ENCODE measurements at regions not wholly inside any gene's neighbourhood (a gene's known extent, or its start where the extent isn't known, plus 50 kb on each side); places are given as distances from the start of the nearest gene placed in this dataset.

DNA sequence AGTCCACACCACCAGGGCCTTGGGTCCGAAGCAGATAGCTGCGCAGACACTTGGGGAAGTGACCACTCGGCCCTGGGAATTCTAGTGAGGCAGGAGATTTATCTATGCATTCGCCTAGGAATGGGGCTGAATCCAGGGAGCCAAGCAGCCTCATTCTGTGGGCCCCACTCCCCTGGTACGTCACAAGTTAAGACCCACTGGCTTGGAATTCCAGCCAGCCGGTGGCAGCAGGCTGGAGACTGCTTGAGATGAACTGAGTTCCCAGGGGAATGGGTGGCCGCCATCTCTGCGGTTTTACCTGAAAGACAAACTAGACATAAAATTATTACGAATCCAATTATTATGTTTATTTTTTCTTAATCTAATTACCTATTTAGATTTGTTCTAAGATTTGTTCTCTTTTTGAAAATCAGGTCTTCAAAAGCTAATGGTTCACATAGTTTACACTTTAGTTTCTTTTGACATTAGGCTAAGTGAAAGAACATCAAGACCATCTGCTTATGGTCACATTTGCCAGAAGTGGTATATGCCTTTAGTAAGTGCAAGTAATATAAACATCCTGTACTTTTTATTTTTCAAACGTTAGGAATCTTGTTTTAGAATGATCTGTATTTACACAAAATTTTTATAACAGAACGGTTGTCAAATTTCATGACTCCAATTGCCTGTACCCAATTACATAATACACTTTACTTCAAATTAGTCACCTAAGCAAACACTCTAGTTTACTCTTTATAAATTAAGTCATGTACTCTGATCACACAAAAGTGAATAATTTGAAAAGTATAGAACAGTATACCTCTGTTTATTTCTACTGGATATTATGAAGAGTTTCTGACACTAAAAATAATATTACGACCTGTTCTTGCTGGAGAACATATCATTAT lies 74.4 kb downstream of the SLITRK6 start:
- H3K79me2 ChIP-seq (ENCODE audit: insufficient read depth, low read length) = no peaks in the 10 kb centered on the region
- H3K9ac ChIP-seq (ENCODE audit: low read depth, low read length, poor library complexity, severe bottlenecking) = no peak overlapping the region
- H3K27me3 ChIP-seq (ENCODE audit: insufficient read depth, low read length, poor library complexity, severe bottlenecking) = no peaks in the 10 kb centered on the region
- H3F3A ChIP-seq (ENCODE audit: low read depth) = no peaks in the 10 kb centered on the region
- TF ChIP-seq EZH2phosphoT487 (IDR thresholded peaks at IDR 0.05; ENCODE audit: borderline replicate concordance) = no peak
- TF ChIP-seq, protein P1, sequence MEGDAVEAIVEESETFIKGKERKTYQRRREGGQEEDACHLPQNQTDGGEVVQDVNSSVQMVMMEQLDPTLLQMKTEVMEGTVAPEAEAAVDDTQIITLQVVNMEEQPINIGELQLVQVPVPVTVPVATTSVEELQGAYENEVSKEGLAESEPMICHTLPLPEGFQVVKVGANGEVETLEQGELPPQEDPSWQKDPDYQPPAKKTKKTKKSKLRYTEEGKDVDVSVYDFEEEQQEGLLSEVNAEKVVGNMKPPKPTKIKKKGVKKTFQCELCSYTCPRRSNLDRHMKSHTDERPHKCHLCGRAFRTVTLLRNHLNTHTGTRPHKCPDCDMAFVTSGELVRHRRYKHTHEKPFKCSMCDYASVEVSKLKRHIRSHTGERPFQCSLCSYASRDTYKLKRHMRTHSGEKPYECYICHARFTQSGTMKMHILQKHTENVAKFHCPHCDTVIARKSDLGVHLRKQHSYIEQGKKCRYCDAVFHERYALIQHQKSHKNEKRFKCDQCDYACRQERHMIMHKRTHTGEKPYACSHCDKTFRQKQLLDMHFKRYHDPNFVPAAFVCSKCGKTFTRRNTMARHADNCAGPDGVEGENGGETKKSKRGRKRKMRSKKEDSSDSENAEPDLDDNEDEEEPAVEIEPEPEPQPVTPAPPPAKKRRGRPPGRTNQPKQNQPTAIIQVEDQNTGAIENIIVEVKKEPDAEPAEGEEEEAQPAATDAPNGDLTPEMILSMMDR (conservative IDR thresholded peaks at IDR 0.05; ENCODE audit: low read length) = no peak
- H2AFZ ChIP-seq (ENCODE audit: low read length) = no peak overlapping the region
- H3K4me2 ChIP-seq (ENCODE audit: low read depth, low read length, poor library complexity, severe bottlenecking) = no peak overlapping the region
- no peaks in the 10 kb centered on the region for H3K36me3 ChIP-seq (ENCODE audit: insufficient read depth, low read length)
- no peaks in the 10 kb centered on the region for H3K9me3 ChIP-seq (ENCODE audit: insufficient read depth, low read depth, low read length)
- no peaks in the 10 kb centered on the region for H4K20me1 ChIP-seq (ENCODE audit: insufficient read depth, low read length, poor library complexity, severe bottlenecking)
- H3K4me3 ChIP-seq (ENCODE audit: low read length, poor library complexity, severe bottlenecking) = no peak overlapping the region
- H3K4me1 ChIP-seq (ENCODE audit: insufficient read depth, low read length, poor library complexity, severe bottlenecking) = no peaks in the 10 kb centered on the region
- H3K9me2 ChIP-seq (replicated peaks; ENCODE audit: low read depth, low read length) = no peaks in the 10 kb centered on the region

DNA sequence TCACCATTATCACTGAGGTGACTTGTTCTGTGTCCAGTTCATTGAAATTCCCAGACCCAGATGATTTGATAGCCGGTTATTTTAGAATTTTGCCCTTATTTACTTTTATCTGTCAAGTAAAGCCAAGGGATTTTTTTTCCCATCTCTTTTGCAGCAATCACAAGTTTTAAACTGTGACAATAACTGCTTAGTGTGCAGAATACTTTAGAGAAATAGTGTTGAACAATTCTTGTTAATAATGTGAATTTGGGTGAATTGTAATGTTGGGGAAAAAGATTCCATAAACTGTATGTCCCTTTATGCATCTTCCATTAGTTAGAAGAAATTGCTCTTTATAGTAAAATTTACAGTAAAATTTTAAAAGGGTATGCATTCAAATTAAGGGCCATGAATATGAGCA lies 79.5 kb downstream of the SLITRK6 start:
- Histone ChIP-seq H3K9ac (ENCODE audit: low read depth, low read length, poor library complexity, severe bottlenecking) (no peak overlapping the region), H3F3A (ENCODE audit: low read depth) (no peaks in the 10 kb centered on the region), H3K27me3 (ENCODE audit: insufficient read depth, low read length, poor library complexity, severe bottlenecking) (no peaks in the 10 kb centered on the region), H3K9me2 (replicated peaks; ENCODE audit: low read depth, low read length) (no peaks in the 10 kb centered on the region), H2AFZ (ENCODE audit: low read length) (no peak overlapping the region), H3K4me1 (ENCODE audit: insufficient read depth, low read length, poor library complexity, severe bottlenecking) (no peaks in the 10 kb centered on the region), H3K79me2 (ENCODE audit: insufficient read depth, low read length) (no peaks in the 10 kb centered on the region), H3K4me2 (ENCODE audit: low read depth, low read length, poor library complexity, severe bottlenecking) (no peak overlapping the region), H3K36me3 (ENCODE audit: insufficient read depth, low read length) (no peaks in the 10 kb centered on the region), H4K20me1 (ENCODE audit: insufficient read depth, low read length, poor library complexity, severe bottlenecking) (no peaks in the 10 kb centered on the region), H3K9me3 (ENCODE audit: insufficient read depth, low read depth, low read length) (no peaks in the 10 kb centered on the region), H3K4me3 (ENCODE audit: low read length, poor library complexity, severe bottlenecking) (no peak overlapping the region)
- TF ChIP-seq, protein P1 (conservative IDR thresholded peaks at IDR 0.05; ENCODE audit: low read length) = no peak
- TF ChIP-seq EZH2phosphoT487 (IDR thresholded peaks at IDR 0.05; ENCODE audit: borderline replicate concordance) = no peak

DNA sequence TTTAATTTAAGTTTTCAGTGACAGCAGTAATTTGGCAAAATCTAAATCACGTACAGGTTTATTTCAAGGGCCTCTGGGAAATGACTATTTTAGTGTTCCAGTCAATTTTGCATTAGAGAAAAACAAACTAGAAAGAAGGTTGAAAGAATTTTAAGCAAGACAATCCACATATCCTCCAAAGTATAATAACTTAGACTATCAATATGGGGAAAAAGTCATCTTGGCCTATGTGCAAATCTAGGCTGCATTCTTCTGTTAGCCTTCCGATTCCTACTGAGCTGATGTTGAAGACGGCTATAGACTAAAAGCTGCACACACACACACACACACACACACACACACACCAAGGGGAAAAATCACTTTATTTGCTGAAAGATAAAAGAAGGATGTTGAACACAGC lies 81.3 kb downstream of the SLITRK6 start:
- H3K27me3 ChIP-seq (ENCODE audit: insufficient read depth, low read length, poor library complexity, severe bottlenecking) = no peaks in the 10 kb centered on the region
- no peaks in the 10 kb centered on the region for H4K20me1 ChIP-seq (ENCODE audit: insufficient read depth, low read length, poor library complexity, severe bottlenecking)
- no peak overlapping the region for H3K9ac ChIP-seq (ENCODE audit: low read depth, low read length, poor library complexity, severe bottlenecking)
- no peak overlapping the region for H3K4me2 ChIP-seq (ENCODE audit: low read depth, low read length, poor library complexity, severe bottlenecking)
- H2AFZ ChIP-seq (ENCODE audit: low read length) = no peak overlapping the region
- no peaks in the 10 kb centered on the region for H3K9me2 ChIP-seq (replicated peaks; ENCODE audit: low read depth, low read length)
- TF ChIP-seq, protein P1 (conservative IDR thresholded peaks at IDR 0.05; ENCODE audit: low read length) = no peak
- no peak for TF ChIP-seq EZH2phosphoT487 (IDR thresholded peaks at IDR 0.05; ENCODE audit: borderline replicate concordance)
- no peaks in the 10 kb centered on the region for H3K36me3 ChIP-seq (ENCODE audit: insufficient read depth, low read length)
- H3K4me3 ChIP-seq (ENCODE audit: low read length, poor library complexity, severe bottlenecking) = no peak overlapping the region
- no peaks in the 10 kb centered on the region for H3K9me3 ChIP-seq (ENCODE audit: insufficient read depth, low read depth, low read length)
- no peaks in the 10 kb centered on the region for H3K4me1 ChIP-seq (ENCODE audit: insufficient read depth, low read length, poor library complexity, severe bottlenecking)
- no peaks in the 10 kb centered on the region for H3F3A ChIP-seq (ENCODE audit: low read depth)
- no peaks in the 10 kb centered on the region for H3K79me2 ChIP-seq (ENCODE audit: insufficient read depth, low read length)
